HG02588 (cell line): ENCODE measurements at regions not wholly inside any gene's neighbourhood (a gene's known extent, or its start where the extent isn't known, plus 50 kb on each side); places are given as distances from the start of the nearest gene placed in this dataset.

Experiments
- ATAC-seq: cut with Tn5 transposase; IDR thresholded peaks from one replicate; pipeline ENCODE4 v1.9.1; 2021; ENCODE audit warnings: mild to moderate bottlenecking, moderate library complexity; ENCODE audit not compliant: unreplicated experiment

DNA sequence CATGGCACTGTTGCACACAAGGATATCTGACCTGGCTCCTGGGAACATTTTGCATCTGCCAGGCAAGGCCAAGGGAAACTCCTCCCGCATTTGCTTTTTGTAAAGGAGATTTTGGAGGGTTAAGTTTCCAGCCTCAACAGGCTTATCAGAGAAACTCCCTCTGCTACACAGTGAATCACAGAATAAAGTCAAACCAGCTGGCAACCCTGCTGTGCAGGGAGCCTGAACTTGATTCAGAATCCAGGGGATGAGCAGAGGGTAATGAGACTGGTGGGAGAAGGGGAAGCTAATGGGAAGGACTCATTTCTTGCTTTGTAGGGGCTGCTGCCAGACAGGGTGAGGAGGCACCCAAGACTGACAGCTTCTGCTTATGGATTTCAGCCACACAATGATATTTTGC, 185.3 kb upstream of the ISX start:
- ATAC-seq = no peak

DNA sequence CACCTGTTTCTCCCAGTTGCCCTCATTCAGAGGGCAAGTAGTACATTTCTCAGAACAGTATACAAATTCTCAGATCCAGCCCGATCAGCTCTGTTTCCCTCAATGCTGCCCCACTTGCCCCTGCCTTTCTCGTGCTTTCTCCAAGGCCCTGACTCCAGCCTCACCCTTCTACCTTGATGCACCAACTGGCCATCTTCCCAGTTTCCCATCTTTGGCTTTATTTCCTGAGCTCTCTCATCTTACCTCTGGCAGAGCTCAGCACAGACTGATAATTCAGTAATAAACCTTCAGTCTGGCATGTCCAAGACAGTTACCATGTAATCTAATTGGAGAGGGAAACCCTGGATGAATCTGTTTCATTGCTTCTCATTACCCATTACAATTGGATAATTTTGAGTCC, 184.5 kb upstream of the ISX start:
- ATAC-seq = no peak

DNA sequence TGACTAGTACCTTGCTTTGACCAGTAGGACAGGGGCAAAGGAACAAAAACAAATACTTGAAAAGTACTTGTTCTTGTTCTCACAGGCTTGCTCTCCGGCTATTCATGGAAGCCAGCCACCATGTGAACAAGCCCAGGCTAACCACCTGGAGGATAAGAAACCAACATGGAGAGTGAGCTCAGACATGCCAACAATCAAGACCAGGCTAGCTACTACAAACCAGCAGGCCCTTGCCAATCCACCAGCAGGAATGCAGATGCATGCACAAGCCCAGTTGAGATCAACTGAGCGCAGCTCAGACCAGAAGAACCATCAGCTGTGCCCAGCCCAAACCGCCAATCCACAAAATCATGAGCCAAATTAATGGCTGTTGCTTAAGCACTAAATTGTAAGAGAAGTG, 180.1 kb upstream of the ISX start:
- no peak for ATAC-seq

DNA sequence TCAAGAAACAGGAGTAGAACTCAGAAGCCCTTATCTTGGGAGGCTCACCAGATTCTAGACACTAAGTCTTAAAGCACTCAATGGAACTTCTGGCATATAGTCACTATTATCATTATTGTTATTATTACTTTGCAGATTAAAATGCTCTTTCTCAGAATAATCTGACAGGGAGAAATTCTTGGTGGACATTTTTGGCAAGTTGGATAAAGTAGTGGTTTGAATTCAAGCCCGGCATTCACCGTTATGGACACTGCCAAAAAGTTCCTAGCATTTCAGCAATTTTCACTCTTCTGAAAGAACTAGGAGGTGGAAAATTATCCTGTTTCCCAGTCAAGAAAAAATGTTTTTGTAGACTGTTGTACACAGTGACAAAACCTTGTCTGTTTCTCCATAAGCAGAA, 179.6 kb upstream of the ISX start:
- no peak for ATAC-seq

DNA sequence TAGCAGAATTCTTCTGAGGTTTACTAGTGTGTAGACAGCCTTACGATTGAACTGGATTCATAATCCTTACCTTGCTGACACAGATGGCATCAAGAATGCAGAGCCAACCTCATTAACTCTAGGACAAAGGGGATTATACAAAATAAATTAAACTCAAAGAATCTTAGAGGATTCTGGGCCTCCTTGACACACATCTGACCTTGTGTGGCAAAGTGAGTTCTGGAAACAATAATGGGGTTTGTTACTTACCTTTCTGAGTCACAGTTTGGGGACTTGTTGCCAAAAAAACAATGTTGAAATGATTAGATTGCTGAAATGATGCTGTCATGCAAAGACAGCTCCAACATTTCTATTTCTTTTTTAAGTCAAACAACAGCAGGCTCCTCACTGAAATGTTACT, 179.1 kb upstream of the ISX start:
- ATAC-seq = no peak

DNA sequence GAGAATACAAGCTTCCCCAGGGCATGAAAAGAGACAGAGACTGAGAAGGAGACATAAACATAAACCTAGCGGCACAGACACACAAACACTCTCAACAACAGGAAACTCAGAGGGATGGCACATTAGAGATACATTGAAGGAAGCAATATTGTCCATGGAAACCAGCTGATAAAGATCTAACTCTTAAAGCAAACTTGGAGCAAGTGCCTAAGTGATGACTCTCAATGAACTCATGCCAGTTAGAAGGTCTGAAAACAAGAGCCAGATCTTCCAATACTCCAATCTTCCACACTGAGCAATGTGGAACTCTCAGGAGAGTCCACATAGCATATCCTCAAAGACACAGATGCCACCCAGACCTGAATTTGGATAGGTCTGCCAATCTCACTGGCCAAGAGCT, 168.8 kb upstream of the ISX start:
- no peak for ATAC-seq

DNA sequence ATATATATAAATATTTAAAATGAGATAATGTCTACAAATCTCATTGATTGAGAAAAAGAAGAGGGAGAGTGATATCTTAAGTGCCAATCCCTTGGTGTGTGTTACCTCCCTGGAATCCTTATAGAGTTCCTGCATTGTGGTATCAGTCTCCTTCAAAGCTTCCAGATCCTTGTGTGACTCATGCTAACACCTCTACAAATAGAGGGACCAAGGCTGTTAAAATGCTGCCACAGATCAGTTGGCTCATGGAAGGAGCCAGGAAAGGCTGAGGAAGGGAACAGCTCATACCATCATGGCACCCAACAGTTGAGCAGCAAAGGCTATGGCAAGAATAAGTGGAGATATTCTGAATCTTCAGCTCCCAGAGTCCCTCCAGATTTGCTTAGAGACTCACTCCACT, 163.6 kb upstream of the ISX start:
- ATAC-seq = no peak

DNA sequence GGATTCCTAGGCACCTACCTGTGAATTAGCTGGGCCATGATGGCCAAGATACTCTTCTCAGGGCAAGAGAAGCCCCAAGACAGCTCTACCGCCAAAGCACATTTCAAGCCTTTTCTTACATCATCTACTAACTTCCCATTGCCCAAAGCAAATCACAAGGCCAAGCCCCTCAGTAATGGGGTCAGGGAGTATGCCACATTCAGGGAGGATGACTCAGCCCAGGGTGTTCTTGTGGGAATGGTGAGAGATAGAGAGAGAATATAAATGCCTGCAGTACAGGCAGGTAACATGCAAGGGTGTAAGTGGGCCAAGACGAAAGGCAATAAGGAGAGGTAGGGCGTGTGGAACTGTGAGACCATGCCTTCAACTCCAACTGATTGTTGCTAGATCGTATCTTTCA, 162.5 kb upstream of the ISX start:
- ATAC-seq = no peak

DNA sequence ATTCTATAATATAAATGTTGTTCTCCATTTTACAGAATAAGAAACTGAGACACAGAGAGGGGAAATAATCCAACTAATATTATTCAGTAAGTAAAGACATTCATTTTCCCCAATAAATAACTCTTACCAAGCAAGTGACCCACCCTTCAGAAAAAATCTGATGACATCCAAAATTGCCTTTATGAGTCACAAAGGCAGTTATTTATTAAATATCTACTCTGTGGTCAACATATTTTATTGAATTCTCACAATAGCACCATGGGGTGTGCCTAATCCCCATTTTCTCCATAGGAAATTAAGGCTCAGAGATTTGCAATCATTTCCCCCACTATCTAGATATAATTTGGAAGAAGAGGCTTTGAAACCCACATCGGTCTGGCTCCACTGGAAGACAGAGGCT, 161.5 kb upstream of the ISX start:
- ATAC-seq = no peak

DNA sequence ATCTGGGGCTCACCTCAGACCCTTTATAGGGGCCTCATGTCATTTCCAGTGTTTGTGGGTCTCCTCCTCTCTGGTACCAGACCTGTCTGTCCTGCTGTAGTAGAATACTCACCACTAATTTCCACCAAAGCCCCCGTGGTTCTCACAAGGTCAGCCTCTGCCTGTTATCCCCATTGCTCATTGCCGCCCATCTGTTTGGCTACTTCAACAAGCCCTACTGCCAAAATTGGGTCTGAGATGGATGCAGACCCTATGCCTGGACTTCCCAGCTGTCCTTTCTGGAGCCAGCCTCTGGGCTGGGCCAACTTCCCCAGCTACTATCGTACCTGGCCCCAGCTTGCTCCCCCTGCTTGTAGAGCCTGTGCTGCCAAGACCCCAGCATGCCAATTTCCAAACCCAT, 152.1 kb upstream of the ISX start:
- no peak for ATAC-seq

DNA sequence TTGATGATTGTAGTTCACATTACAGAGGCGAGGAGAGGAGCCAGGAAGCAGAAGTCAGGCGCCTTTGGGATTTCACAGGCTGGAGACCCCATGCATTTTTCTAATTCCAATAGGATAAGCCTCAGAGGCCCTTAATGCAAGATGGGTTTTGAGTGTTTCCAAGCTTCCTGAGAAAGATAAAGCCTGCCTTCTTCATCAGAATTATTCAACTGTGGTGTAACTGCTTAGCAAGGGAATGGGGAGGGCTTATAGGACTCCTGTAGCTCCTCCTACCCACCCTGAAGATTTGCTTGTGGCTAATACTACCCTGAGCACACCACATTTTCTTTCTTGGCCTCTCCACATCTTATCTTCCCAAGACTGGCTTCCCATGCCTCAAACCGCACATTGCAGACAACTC, 151.1 kb upstream of the ISX start:
- ATAC-seq = no peak

DNA sequence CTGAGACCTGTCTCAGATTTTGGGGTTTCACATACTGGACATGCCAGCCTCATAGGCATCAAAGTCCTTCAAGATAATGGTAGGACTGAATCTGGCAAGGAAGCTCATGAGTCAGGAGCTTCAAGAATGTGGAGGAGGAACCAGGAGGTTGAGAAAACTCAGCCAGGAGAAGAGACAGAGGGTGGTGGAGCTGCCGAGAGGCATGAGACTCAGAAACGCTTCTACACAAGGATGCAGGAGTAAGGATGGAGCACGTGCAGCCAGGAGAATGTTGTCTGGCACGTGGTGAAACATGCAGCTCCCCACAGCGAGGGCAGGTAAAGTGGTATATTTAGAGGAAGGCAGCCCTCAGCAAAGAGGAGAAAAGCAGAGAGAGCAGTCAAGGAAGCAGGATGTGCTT, 148.7 kb upstream of the ISX start:
- ATAC-seq = no peak

DNA sequence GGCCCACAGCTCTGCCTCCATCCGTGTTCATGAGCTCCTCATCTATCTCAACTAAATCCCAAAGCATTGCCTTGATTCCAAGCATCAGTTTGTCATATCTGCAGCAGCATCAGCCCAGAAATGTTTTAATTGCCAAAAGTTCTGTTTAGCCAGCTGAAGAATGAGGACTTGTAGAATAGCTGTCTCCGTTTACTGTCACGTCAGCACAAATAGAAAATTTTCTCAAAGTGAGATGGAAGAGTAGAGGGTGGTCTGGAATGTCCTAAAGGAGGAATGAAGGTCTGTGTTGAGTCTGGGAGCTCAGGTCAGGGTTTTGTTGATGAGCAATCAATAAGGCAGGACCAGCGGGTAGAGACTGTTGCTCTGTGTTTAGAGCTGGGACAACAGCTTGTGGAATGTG, 134.9 kb upstream of the ISX start:
- no peak for ATAC-seq

DNA sequence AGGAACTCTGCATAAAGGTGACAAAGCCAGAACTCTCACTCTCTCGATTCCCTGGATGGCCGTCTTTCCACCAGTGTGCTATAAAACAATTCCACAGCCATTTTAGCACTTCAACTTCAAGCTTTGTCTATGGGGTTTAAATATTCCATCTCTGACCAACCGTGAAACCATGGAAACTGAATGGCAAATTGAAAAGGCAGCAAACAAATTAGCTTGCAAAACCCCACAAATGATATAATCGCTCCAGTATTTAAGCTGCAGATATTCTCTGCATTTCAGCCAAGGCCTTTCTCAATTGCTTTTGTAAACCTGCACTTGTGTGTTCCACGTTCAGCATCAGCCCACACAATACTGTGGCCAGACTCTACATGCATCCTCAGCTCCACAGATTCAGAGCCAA, 131.7 kb upstream of the ISX start:
- no peak for ATAC-seq

DNA sequence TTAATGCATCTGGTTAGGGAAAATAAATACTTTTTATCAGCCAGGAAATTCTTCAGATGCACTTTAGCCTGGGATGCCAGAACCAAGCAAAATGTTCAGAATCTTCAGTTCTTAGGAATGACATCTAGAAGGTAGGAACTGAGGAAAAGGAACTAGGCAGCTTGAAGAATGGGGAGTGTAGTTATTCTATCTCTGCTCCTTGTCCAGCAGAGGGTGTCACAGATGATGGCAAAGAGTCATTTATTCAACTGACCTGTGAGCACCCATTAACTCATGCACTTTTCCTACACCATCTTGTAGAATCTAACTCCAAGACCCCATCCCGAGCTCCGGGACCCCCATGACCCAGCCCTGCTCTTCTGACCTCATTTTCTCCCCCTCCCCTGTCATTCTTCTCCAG, 122.1 kb upstream of the ISX start:
- ATAC-seq = no peak

DNA sequence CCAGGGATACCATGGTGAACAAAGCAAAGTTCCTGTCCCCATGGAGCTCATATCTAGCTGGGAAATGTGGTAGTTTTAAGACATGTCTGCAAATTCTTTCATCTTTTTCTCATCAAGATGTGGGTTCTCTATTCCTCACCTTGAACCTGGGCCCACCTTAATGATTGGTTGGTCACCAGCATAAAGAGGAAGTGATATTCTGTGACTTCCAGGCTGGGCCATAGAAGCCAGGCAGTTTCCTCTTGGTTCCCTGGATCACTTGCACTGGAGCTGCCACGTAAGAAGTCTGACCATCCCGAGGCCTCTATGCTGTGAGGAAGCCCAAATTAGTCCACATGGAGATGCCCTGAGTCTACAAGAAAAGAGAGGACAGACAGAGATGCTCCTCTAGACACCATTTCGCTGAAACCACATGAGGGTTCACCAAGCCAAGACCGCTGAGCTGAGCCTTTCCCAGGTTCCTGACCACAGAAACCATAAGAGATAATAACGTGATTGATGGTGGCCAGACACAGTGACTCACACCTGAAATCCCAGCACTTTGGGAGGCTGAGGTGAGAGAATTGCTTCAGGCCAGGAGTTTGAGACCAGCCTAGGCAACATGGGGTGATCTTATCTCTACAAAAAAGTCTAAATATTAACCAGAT, 119.5 kb upstream of the ISX start:
- ATAC-seq = no peak

DNA sequence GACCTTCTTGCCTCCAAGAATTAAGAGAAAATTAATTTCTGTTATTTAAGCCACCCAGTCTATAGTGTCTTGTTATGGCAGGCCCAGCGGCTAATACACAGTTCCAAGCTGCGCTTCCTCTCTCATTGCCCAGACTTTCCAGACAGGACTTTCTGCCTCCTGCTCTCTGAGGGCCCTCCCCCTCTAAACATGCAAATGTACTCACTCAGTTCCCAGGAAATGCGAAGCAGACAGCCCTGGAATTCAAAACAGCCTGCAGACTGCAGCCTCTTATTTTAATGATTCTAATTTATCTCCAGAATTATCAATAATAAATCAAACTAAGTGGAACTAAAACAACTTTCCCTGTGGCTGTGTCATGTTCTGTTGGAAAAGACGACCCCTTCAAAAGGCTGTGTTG, 115.5 kb upstream of the ISX start:
- ATAC-seq = no peak

DNA sequence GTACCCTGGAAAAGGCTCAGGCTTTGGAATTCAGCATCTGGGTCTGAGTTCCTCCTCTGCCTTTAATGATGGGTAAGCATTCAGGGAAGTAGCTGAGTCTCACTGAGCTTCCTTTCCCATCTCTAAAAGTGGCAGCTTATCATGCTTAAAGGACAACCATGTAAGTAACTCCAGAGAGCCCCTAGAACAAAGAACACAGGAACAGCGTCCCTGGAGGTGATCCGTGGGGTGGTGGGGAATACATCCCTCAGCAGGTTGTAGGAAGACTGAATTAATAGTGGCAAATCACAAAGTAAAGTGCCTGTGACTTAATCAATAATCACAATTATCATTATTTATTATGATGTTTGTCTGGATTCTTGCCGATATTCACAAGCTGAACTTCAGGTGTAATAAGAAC, 114.7 kb upstream of the ISX start:
- ATAC-seq = no peak

DNA sequence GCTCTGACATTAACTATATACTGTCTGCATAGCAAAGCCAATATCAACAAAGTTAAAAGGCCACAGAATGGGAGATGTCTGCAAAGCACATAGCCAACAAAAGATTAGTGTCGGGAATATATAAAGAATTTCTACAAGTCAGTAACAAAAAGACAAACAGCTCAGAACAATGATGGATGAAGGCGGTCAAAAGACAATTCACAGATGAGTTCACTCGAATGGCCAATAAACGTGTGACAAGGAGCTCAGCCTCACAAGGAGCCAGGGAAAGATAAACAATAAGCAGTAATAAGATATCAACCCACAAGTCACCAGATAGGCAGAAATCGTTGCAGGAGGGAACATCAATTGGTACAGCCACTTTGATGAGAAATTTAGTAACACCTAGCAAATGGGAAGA, 106.0 kb upstream of the ISX start:
- ATAC-seq = no peak

DNA sequence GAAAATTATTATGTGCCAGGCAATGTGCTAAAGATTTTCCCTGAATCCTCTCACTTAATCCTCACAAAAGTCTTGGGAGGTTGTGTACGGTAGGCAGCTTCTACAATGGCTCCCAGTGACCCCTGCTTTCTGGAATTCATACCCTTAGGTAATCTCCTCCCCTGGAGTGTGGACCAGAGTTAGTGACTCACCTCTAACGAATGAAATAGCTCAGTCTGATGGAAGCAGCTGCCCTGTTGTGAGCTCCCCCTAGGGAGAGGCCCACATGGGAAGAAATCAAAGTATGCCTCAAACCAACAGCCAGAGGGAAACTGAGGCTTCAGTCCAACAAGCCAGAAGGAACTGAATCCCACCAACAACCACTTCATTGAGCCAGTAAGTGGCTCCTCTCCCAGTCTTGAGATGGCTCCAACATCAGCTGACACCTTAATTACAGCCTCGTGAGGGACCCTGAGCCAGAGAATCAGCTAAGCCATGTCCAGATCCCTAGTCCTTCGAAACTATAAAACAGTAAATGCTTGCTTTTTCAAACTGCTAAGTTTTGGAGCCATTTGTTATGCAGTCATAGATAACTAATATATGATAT, 98.9 kb upstream of the ISX start:
- ATAC-seq = no peak

DNA sequence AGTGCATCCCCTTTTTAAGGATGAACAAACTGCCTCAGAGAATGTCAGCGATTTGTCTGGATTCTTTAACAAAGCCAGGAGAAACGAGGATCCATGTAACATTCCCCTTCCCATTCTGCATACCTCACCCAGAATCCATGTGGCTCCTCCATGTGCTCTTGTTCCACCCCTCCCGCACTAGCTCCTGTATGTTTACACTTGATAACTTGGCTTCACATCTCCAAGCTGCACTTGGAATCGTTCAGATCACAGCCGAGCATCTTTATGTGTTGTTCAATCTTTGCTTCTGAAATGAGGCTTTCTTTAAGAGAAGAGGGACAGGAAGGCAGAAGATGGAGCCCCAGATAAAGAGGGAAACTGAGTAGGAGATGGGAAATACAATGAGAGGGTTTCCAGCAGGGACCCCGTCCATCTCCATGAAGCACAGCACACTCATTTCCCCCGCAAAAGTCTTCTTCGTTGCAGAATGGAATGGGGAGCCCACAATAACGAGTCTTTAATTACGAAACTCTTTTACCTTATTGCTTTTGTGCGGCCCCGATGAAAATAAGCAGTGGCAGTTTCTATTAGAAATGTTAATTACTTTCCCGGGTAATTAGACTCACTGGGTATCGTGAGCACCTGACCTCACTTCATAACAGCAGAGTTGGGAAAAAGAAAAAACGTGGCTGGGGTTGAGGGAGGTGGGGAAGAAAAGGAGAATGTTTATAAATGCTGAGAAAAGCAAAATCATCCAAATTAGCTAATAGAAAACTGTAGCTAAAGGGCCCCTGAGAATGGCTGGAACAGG, 96.8 kb upstream of the ISX start:
- ATAC-seq = no peak

DNA sequence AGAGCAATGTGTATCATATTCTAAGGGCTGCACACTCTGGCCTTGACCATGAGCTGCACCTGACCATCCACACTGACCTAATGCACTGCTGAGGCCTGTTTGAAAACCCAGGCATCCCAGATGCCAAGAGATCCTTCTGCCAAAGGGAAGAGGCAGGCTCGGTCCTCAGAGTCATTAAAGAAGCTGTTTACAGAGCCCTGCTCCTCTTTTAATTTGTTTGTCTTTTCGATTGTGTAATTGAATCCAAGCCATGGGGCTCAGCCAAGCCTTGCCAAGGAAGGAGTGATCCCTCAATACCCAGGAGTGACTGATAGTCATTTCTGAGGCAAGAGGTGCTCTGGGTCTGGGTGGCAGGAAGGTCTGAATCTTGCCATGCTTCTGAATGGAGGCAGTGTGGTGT, 94.5 kb upstream of the ISX start:
- ATAC-seq = no peak
